Smooth muscle cell (in vitro differentiated cells): ENCODE measurements at regions not wholly inside any gene's neighbourhood (a gene's known extent, or its start where the extent isn't known, plus 50 kb on each side); places are given as distances from the start of the nearest gene placed in this dataset.

Experiments used
- DNase-seq: peaks from one replicate; lab custom pipeline; 2025; ENCODE audit not compliant: unreplicated experiment; lab: John Stamatoyannopoulos, UW
- H2AFZ ChIP-seq: fragments of 200-600 bp; sonication (generic); 2 replicates; pipeline ENCODE4 v1.6.0; 2016; ENCODE audit warnings: antibody characterized with exemption, low read depth, mild to moderate bottlenecking
- H3F3A ChIP-seq: fragments of 200-600 bp; sonication (generic); 2 replicates; pipeline ENCODE4 v1.6.0; 2017; ENCODE audit warnings: antibody characterized with exemption, low read depth
- H3K27ac ChIP-seq: fragments of 200-600 bp; sonication (generic); 2 replicates; pipeline ENCODE4 v1.5.1; 2016; ENCODE audit warnings: low read depth, mild to moderate bottlenecking
- H3K27me3 ChIP-seq: fragments of 200-600 bp; sonication (generic); 2 replicates; pipeline ENCODE4 v1.6.1; 2016; ENCODE audit warnings: low read depth, mild to moderate bottlenecking
- H3K36me3 ChIP-seq: fragments of 200-600 bp; sonication (generic); 2 replicates; pipeline ENCODE4 v1.5.1; 2016; ENCODE audit warnings: low read depth
- H3K4me1 ChIP-seq: fragments of 200-600 bp; sonication (generic); 2 replicates; pipeline ENCODE4 v1.5.1; 2016; ENCODE audit warnings: low read depth
- H3K4me2 ChIP-seq: fragments of 200-600 bp; sonication (generic); 2 replicates; pipeline ENCODE4 v1.6.0; 2016; ENCODE audit warnings: mild to moderate bottlenecking
- H3K4me3 ChIP-seq: fragments of 200-600 bp; sonication (generic); 2 replicates; pipeline ENCODE4 v1.5.1; 2016; ENCODE audit warnings: mild to moderate bottlenecking
- H3K79me2 ChIP-seq: fragments of 200-600 bp; sonication (generic); 2 replicates; pipeline ENCODE4 v1.6.0; 2016; ENCODE audit warnings: low read depth, mild to moderate bottlenecking
- H3K9ac ChIP-seq: fragments of 200-600 bp; sonication (generic); 2 replicates; pipeline ENCODE4 v1.6.0; 2016; ENCODE audit warnings: low read depth
- H3K9me3 ChIP-seq: fragments of 200-600 bp; sonication (generic); replicated peaks from 2 replicates; pipeline ENCODE4 v1.5.1; 2016; ENCODE audit warnings: low read depth
- H4K20me1 ChIP-seq: fragments of 200-600 bp; sonication (generic); 2 replicates; pipeline ENCODE4 v1.6.0; 2016; ENCODE audit warnings: low read depth
- CTCF ChIP-seq: fragments of 200-600 bp; sonication (generic); IDR thresholded peaks from 2 replicates; pipeline ENCODE4 v1.5.1; 2017; ENCODE audit warnings: borderline replicate concordance, mild to moderate bottlenecking, antibody characterized with exemption; ENCODE audit not compliant: insufficient read depth, poor library complexity, severe bottlenecking
- WGBS: methylation state at CpG from one replicate; pipeline ENCODE4 v1.1.7; 2016; ENCODE audit warnings: low lambda C conversion rate; 5-methylcytosine and 5-hydroxymethylcytosine counted together

- H4K20me1 ChIP-seq, result no peaks in the 10 kb centered on the region
- no peaks in the 10 kb centered on the region for H3F3A ChIP-seq
- H3K4me2 ChIP-seq, result no peak overlapping the region
- no peak for DNase-seq
- no peaks in the 10 kb centered on the region for H3K4me1 ChIP-seq
- no peak overlapping the region for H3K27ac ChIP-seq
- no peaks in the 10 kb centered on the region for H3K27me3 ChIP-seq
- no peak for TF ChIP-seq CTCF
- H3K4me3 ChIP-seq, result no peak overlapping the region
- H3K36me3 ChIP-seq, result no peaks in the 10 kb centered on the region
- no peak overlapping the region for H3K9ac ChIP-seq
- H3K9me3 ChIP-seq, result no peaks in the 10 kb centered on the region
- H2AFZ ChIP-seq, result no peak overlapping the region
- no peaks in the 10 kb centered on the region for H3K79me2 ChIP-seq
- WGBS, result 97% methylated on average over 2 of the region's 2 CpGs
Measured at GRCh38 chr13:80227645-80228044, 113.3 kb downstream of the SPRY2 start.

GRCh38 chr13:80226645-80227044 lies 114.3 kb downstream of the SPRY2 start:
- H3K4me3 ChIP-seq, result no peak overlapping the region
- no peaks in the 10 kb centered on the region for H3K36me3 ChIP-seq
- H3K4me2 ChIP-seq, result no peak overlapping the region
- no peak overlapping the region for H3K27ac ChIP-seq
- no peak overlapping the region for H2AFZ ChIP-seq
- DNase-seq, result no peak
- WGBS, result 94% methylated on average over 2 of the region's 2 CpGs
- no peaks in the 10 kb centered on the region for H3K79me2 ChIP-seq
- no peaks in the 10 kb centered on the region for H3K4me1 ChIP-seq
- no peak for TF ChIP-seq CTCF
- H3F3A ChIP-seq, result no peaks in the 10 kb centered on the region
- no peak overlapping the region for H3K9ac ChIP-seq
- H3K27me3 ChIP-seq, result no peaks in the 10 kb centered on the region
- no peaks in the 10 kb centered on the region for H3K9me3 ChIP-seq
- H4K20me1 ChIP-seq, result no peaks in the 10 kb centered on the region

GRCh38 chr13:80224468-80224867 lies 116.5 kb downstream of the SPRY2 start:
- H3K4me2 ChIP-seq, result no peak overlapping the region
- H3K27ac ChIP-seq, result no peak overlapping the region
- H2AFZ ChIP-seq, result no peak overlapping the region
- H3F3A ChIP-seq, result no peaks in the 10 kb centered on the region
- TF ChIP-seq CTCF, result no peak
- DNase-seq, result no peak
- H3K4me1 ChIP-seq, result no peaks in the 10 kb centered on the region
- no peaks in the 10 kb centered on the region for H3K36me3 ChIP-seq
- no peak overlapping the region for H3K9ac ChIP-seq
- H3K9me3 ChIP-seq, result no peaks in the 10 kb centered on the region
- H3K79me2 ChIP-seq, result no peaks in the 10 kb centered on the region
- H3K4me3 ChIP-seq, result no peak overlapping the region
- no peaks in the 10 kb centered on the region for H3K27me3 ChIP-seq
- no peaks in the 10 kb centered on the region for H4K20me1 ChIP-seq

DNA sequence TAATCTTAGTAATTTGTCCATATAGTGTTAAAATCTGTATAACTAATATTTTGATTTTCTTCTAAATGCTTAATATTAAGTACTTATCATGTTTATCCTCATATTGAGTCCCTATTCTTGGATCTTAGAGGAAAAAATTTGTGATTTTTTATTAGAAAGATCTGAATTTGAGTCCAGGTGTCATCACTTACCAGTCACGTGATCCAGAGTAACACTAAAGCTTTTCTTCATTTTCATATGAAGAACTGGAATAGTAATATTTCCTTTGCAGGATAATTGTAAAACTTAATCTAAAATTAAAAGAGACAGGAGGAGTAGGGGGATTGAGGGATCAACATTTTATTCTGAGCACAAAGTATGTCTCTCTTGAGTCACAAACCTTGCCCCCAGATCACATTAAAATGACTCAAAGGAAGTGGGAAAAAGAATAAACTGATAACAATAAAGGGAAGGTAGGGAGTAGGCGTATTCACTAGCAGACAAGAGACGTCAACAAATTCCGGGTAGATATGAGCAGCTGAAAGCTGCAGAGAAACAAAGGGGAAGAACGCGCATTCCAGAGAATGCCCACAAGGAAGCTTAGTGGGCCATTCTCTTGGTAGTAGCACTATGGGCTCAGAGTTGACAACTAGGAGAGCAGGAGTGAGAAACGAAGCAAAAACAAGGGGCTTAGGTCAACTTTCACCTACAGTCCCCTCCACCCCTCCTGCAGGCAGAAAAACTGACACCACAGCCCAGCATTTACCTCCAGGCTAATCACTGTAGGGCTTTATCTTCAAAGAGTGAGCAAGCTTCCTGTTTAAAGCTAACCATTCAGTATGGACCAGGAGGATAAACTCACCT lies 123.1 kb downstream of the SPRY2 start:
- TF ChIP-seq CTCF, result no peak
- DNase-seq, result no peak
- 34% methylated on average over 7 of the region's 7 CpGs for WGBS
- H3K79me2 ChIP-seq, result no peaks in the 10 kb centered on the region
- no peaks in the 10 kb centered on the region for H3K9me3 ChIP-seq
- no peaks in the 10 kb centered on the region for H3K36me3 ChIP-seq
- H3K4me2 ChIP-seq, result peak overlapping the region; percentile 0
- H2AFZ ChIP-seq, result peak overlapping the region; percentile 22
- H4K20me1 ChIP-seq, result no peaks in the 10 kb centered on the region
- H3K9ac ChIP-seq, result no peak overlapping the region
- H3K4me1 ChIP-seq, result peaks cover 7% of the 10 kb centered on the region
- no peak overlapping the region for H3K4me3 ChIP-seq
- peak overlapping the region; percentile 62 for H3K27ac ChIP-seq
- H3K27me3 ChIP-seq, result no peaks in the 10 kb centered on the region
- H3F3A ChIP-seq, result no peaks in the 10 kb centered on the region
